SK-N-SH (cell line): ENCODE measurements at regions not wholly inside any gene's neighbourhood (a gene's known extent, or its start where the extent isn't known, plus 50 kb on each side); places are given as distances from the start of the nearest gene placed in this dataset.

ENCODE experiments used
- CTCF ChIP-seq: fragments of 200-600 bp; sonication (generic); IDR thresholded peaks from 2 replicates; pipeline ENCODE4 v1.6.1; 2017; ENCODE audit warnings: antibody characterized with exemption, mild to moderate bottlenecking, moderate library complexity
- POLR2AphosphoS5 ChIP-seq: IDR thresholded peaks from 2 replicates; pipeline ENCODE4 v1.6.1; 2012; ENCODE audit warnings: low read depth, low read length
- USF2 ChIP-seq: fragments of 150-350 bp; IDR thresholded peaks from 2 replicates; pipeline ENCODE4 v1.6.1; 2017; ENCODE audit warnings: antibody characterized with exemption, low read length, low read depth, borderline replicate concordance

GRCh38 chr4:176949029-176949428 is 156.3 kb upstream of the VEGFC start:
- TF ChIP-seq CTCF: no peak
- no peak for TF ChIP-seq USF2
- TF ChIP-seq POLR2AphosphoS5: no peak
